ENCODE measurements at regions not wholly inside any gene's neighbourhood (a gene's known extent, or its start where the extent isn't known, plus 50 kb on each side); places are given as distances from the start of the nearest gene placed in this dataset.

- no peak overlapping the region for H2BK15ac ChIP-seq (ENCODE audit: low read length)
- WGBS, 2 experiments (ENCODE audit: extremely low coverage in 1 of 2, insufficient coverage in 1 of 2, insufficient read length in 1 of 2, insufficient replicate concordance in 2 of 2, low coverage in 1 of 2, low lambda C conversion rate in 2 of 2, missing lambda C conversion rate in 1 of 2) = 93% methylated on average over 1 of the region's 1 CpG; no CpG with 5 or more reads in 1 of the 2 experiments
- no peaks in the 10 kb centered on the region for H3K36me3 ChIP-seq (ENCODE audit: control insufficient read depth in 2 of 4, insufficient read depth in 4 of 4, low read length in 3 of 4)
- H2BK120ac ChIP-seq (replicated peaks; ENCODE audit: low read depth, low read length) = no peak overlapping the region
- H4K91ac ChIP-seq (replicated peaks; ENCODE audit: insufficient read length, low read length) = no peak overlapping the region
- H3K56ac ChIP-seq (replicated peaks; ENCODE audit: insufficient read length, low read depth, low read length) = no peak overlapping the region
- no peak overlapping the region for H2AK5ac ChIP-seq (ENCODE audit: low read depth, low read length)
- peaks cover 0 to 3% (median 0%) of the 10 kb centered on the region in 4 experiments; a peak in 2 of 7 replicates for H3K4me1 ChIP-seq (replicated peaks in 1 of 4; ENCODE audit: control insufficient read depth in 3 of 4, insufficient read depth in 4 of 4, low read length in 3 of 4)
- no peaks in the 10 kb centered on the region for H4K20me1 ChIP-seq (replicated peaks in 1 of 2; ENCODE audit: control insufficient read depth in 1 of 2, insufficient read depth in 2 of 2, low read length in 2 of 2)
- H3K23ac ChIP-seq (ENCODE audit: insufficient read length) = no peak overlapping the region
- H3K79me2 ChIP-seq (ENCODE audit: control insufficient read depth in 1 of 2, insufficient read depth in 2 of 2, low read length in 2 of 2) = no peaks in the 10 kb centered on the region
- H3K4ac ChIP-seq (replicated peaks; ENCODE audit: insufficient read length, low read depth, low read length) = no peak overlapping the region
- H2AFZ ChIP-seq (ENCODE audit: low read length) = no peak overlapping the region
- DNase-seq (ENCODE audit: low read depth in 1 of 2, low spot score in 2 of 2) (no peak), FAIRE-seq (no peak)
- ChIA-PET CTCF (ENCODE audit: partially characterized antibody) (interaction anchor here (1.2 kb wide), 1 partner anchor 251 kb away, joined by 3 read pairs; no protein-coding TSS in a partner anchor), POLR2A (ENCODE audit: partially characterized antibody) (no interaction called here)
- H3K9me3 ChIP-seq (ENCODE audit: insufficient read depth in 2 of 2, low read depth in 1 of 2, low read length in 1 of 2) = peaks cover 0 to 11% of the 10 kb centered on the region in 2 experiments; a peak in 2 of 4 replicates
- no peak overlapping the region for H3K27ac ChIP-seq (ENCODE audit: low read depth, low read length)
- no peaks in the 10 kb centered on the region for H3K27me3 ChIP-seq (replicated peaks in 1 of 4; ENCODE audit: control insufficient read depth in 3 of 4, extremely low read depth in 1 of 4, insufficient read depth in 3 of 4, low read length in 3 of 4)
- no peaks in the 10 kb centered on the region for H3K79me1 ChIP-seq (ENCODE audit: low read depth, low read length)
- no peak overlapping the region for H3K4me3 ChIP-seq (ENCODE audit: extremely low read depth in 1 of 4, insufficient read depth in 2 of 4, low read depth in 3 of 4, low read length in 4 of 4)
- TF ChIP-seq SIX5 (IDR thresholded peaks at IDR 0.05; ENCODE audit: low read depth, low read length) (no peak), TAF1 (IDR thresholded peaks at IDR 0.05; ENCODE audit: low read depth, low read length) (no peak), RBBP5 (IDR thresholded peaks at IDR 0.05; ENCODE audit: borderline replicate concordance, low read depth, low read length) (no peak), CHD1 (IDR thresholded peaks at IDR 0.05; ENCODE audit: low read depth, low read length) (no peak), HDAC2 (IDR thresholded peaks at IDR 0.05; ENCODE audit: borderline replicate concordance in 1 of 2, low read depth in 2 of 2, low read length in 2 of 2) (no peak), BRCA1 (IDR thresholded peaks at IDR 0.05; ENCODE audit: low read depth, low read length) (no peak), ASH2L (IDR thresholded peaks at IDR 0.05; ENCODE audit: low read length) (no peak), YY1 (IDR thresholded peaks at IDR 0.05; ENCODE audit: low read depth, low read length) (no peak), SAP30 (IDR thresholded peaks at IDR 0.05; ENCODE audit: insufficient read depth, insufficient replicate concordance, low read length) (no peak), FOSL1 (IDR thresholded peaks at IDR 0.05; ENCODE audit: insufficient read depth, low read depth, low read length) (no peak), TAF7 (optimal IDR thresholded peaks at IDR 0.05; ENCODE audit: borderline replicate concordance, low read depth, low read length) (no peak), RFX5 (IDR thresholded peaks at IDR 0.05; ENCODE audit: borderline replicate concordance, low read depth, low read length) (no peak), SUZ12 (IDR thresholded peaks at IDR 0.05; ENCODE audit: low read length) (no peak), CHD2 (IDR thresholded peaks at IDR 0.05; ENCODE audit: low read length) (no peak), MAFK (IDR thresholded peaks at IDR 0.05; ENCODE audit: low read depth, low read length) (no peak), CREB1 (IDR thresholded peaks at IDR 0.05) (no peak)
- no peak overlapping the region for H2BK12ac ChIP-seq (ENCODE audit: low read depth, low read length)
- no peak overlapping the region for H4K5ac ChIP-seq (ENCODE audit: insufficient read length, low read depth, low read length)
- H3K23me2 ChIP-seq (ENCODE audit: low read depth, low read length) = no peaks in the 10 kb centered on the region
- H3K9ac ChIP-seq (replicated peaks in 1 of 4; ENCODE audit: extremely low read depth in 1 of 4, low read depth in 3 of 4, low read length in 3 of 4) = no peak overlapping the region
- H3K18ac ChIP-seq (ENCODE audit: extremely low read depth, low read length) = no peak overlapping the region
- no peak overlapping the region for H2BK20ac ChIP-seq (ENCODE audit: low read length)
- H2BK5ac ChIP-seq (ENCODE audit: low read depth, low read length) = no peak overlapping the region
- H3K14ac ChIP-seq (ENCODE audit: insufficient read length) = no peak overlapping the region
- no peak overlapping the region for H4K8ac ChIP-seq (ENCODE audit: extremely low read depth, insufficient read depth, low read length)
- no peak overlapping the region for H3K4me2 ChIP-seq (ENCODE audit: insufficient read depth in 1 of 2, low read depth in 2 of 2, low read length in 2 of 2)
Measured at GRCh38 chr5:12614608-12615007, 710.4 kb upstream of the CTNND2 start.

Measured in H1 (cell line).